CD4-positive, CD25-positive, alpha-beta regulatory T cell (primary cell): ENCODE measurements at regions not wholly inside any gene's neighbourhood (a gene's known extent, or its start where the extent isn't known, plus 50 kb on each side); places are given as distances from the start of the nearest gene placed in this dataset.

Experiments
- ATAC-seq, 2 donors: fragments of 150-1000 bp; cut with Tn5 transposase; one replicate each; pipeline ENCODE4 v1.10.0; 2021; ENCODE audit warnings: low read depth in 2 of 2, moderate number of reproducible peaks in 2 of 2, moderate library complexity in 1 of 2
- DNase-seq, 3 donors: peaks; one replicate each; pipeline versions ENCODE4 v3.0.0 to v3.0.0-alpha.2; 2012 to 2022; ENCODE audit warnings: mixed read lengths in 1 of 3
- H3K27ac ChIP-seq: one replicate; pipeline ENCODE4 v1.7.0; 2013; ENCODE audit warnings: mild to moderate bottlenecking, low read length; ENCODE audit not compliant: insufficient read depth, poor library complexity, severe bottlenecking
- H3K27me3 ChIP-seq: one replicate; pipeline ENCODE4 v1.7.0; 2013; ENCODE audit warnings: low read length; ENCODE audit not compliant: control insufficient read depth, insufficient read depth
- H3K36me3 ChIP-seq: one replicate; pipeline ENCODE4 v1.7.0; 2013; ENCODE audit warnings: mild to moderate bottlenecking, low read length, moderate library complexity; ENCODE audit not compliant: control insufficient read depth, insufficient read depth
- H3K4me1 ChIP-seq: 2 replicates; pipeline ENCODE4 v1.7.0; 2013; ENCODE audit warnings: mild to moderate bottlenecking, low read length; ENCODE audit not compliant: insufficient read depth, control insufficient read depth, poor library complexity, severe bottlenecking
- H3K4me3 ChIP-seq: one replicate; pipeline ENCODE4 v1.7.0; 2013; ENCODE audit warnings: low read depth, mild to moderate bottlenecking, low read length, moderate library complexity
- H3K9me3 ChIP-seq, 2 experiments: 1 replicate in 1 of 2; 2 replicates in 1 of 2; pipeline ENCODE4 v1.7.0; 2013; ENCODE audit warnings: low read length in 2 of 2, mild to moderate bottlenecking in 1 of 2, moderate library complexity in 1 of 2; ENCODE audit not compliant: control insufficient read depth in 2 of 2
- H3K27ac Mint-ChIP-seq, 3 donors: one replicate each; pipeline ENCODE4 v1.8.0; 2020 to 2022; ENCODE audit warnings: mild to moderate bottlenecking in 3 of 3, mixed read lengths in 3 of 3, moderate library complexity in 2 of 3
- H3K27me3 Mint-ChIP-seq: one replicate; pipeline ENCODE4 v1.8.0; 2022; ENCODE audit warnings: mild to moderate bottlenecking, mixed read lengths
- H3K36me3 Mint-ChIP-seq: one replicate; pipeline ENCODE4 v1.8.0; 2020; ENCODE audit warnings: mixed read lengths
- H3K4me1 Mint-ChIP-seq, 4 donors: one replicate each; pipeline ENCODE4 v1.8.0; 2020 to 2022; ENCODE audit warnings: mixed read lengths in 4 of 4, mild to moderate bottlenecking in 1 of 4
- H3K4me3 Mint-ChIP-seq, 4 donors: one replicate each; pipeline ENCODE4 v1.8.0; 2020 to 2022; ENCODE audit warnings: mild to moderate bottlenecking in 4 of 4, mixed read lengths in 4 of 4, moderate library complexity in 3 of 4
- H3K9me3 Mint-ChIP-seq, 7 donors: one replicate each; pipeline ENCODE4 v1.8.0; 2020 to 2022; ENCODE audit warnings: mixed read lengths in 7 of 7, mild to moderate bottlenecking in 3 of 7, moderate library complexity in 2 of 7

GRCh38 chr2:38159597-38159996, 83.6 kb upstream of the CYP1B1 start:
- no peak overlapping the region for H3K27ac Mint-ChIP-seq
- H3K4me3 ChIP-seq, result no peak overlapping the region
- no peaks in the 10 kb centered on the region for H3K4me1 ChIP-seq
- H3K9me3 Mint-ChIP-seq, result no peaks in the 10 kb centered on the region
- H3K9me3 ChIP-seq, result no peaks in the 10 kb centered on the region
- DNase-seq (peak in 1 of 3 donors; percentile 58), ATAC-seq (no peak)
- H3K27me3 Mint-ChIP-seq, result peaks cover 5% of the 10 kb centered on the region
- H3K4me3 Mint-ChIP-seq, result no peak overlapping the region
- no peaks in the 10 kb centered on the region for H3K4me1 Mint-ChIP-seq
- H3K27ac ChIP-seq, result no peak overlapping the region
- no peaks in the 10 kb centered on the region for H3K36me3 ChIP-seq
- H3K36me3 Mint-ChIP-seq, result no peaks in the 10 kb centered on the region
- H3K27me3 ChIP-seq, result peaks cover 5% of the 10 kb centered on the region

GRCh38 chr2:38159191-38159590, 83.2 kb upstream of the CYP1B1 start:
- Mint-ChIP-seq H3K36me3 (no peaks in the 10 kb centered on the region), H3K4me1 (no peaks in the 10 kb centered on the region), H3K4me3 (no peak overlapping the region), H3K27me3 (peaks cover 6% of the 10 kb centered on the region), H3K9me3 (no peaks in the 10 kb centered on the region), H3K27ac (no peak overlapping the region)
- Histone ChIP-seq H3K27me3 (peaks cover 5% of the 10 kb centered on the region), H3K36me3 (no peaks in the 10 kb centered on the region), H3K4me1 (no peaks in the 10 kb centered on the region), H3K9me3 (no peaks in the 10 kb centered on the region), H3K27ac (no peak overlapping the region), H3K4me3 (no peak overlapping the region)
- ATAC-seq (no peak), DNase-seq (no peak)

- no peak overlapping the region for H3K4me3 ChIP-seq
- peaks cover 5% of the 10 kb centered on the region for H3K27me3 ChIP-seq
- Mint-ChIP-seq H3K27me3 (peaks cover 6% of the 10 kb centered on the region), H3K4me3 (no peak overlapping the region), H3K9me3 (no peaks in the 10 kb centered on the region), H3K36me3 (no peaks in the 10 kb centered on the region), H3K4me1 (no peaks in the 10 kb centered on the region), H3K27ac (no peak overlapping the region)
- H3K36me3 ChIP-seq, result no peaks in the 10 kb centered on the region
- no peaks in the 10 kb centered on the region for H3K9me3 ChIP-seq
- H3K27ac ChIP-seq, result no peak overlapping the region
- ATAC-seq (no peak), DNase-seq (no peak)
- no peaks in the 10 kb centered on the region for H3K4me1 ChIP-seq
These were observed 82.6 kb upstream of the CYP1B1 start for GRCh38 chr2:38158378-38159118.

- Mint-ChIP-seq H3K9me3 (peaks cover 0 to 2% (median 0%) of the 10 kb centered on the region in 7 donors), H3K27ac (no peak overlapping the region), H3K4me3 (no peak overlapping the region), H3K4me1 (no peaks in the 10 kb centered on the region), H3K27me3 (peaks cover 6% of the 10 kb centered on the region), H3K36me3 (no peaks in the 10 kb centered on the region)
- no peaks in the 10 kb centered on the region for H3K9me3 ChIP-seq
- no peaks in the 10 kb centered on the region for H3K4me1 ChIP-seq
- ATAC-seq (no peak), DNase-seq (no peak)
- H3K36me3 ChIP-seq, result no peaks in the 10 kb centered on the region
- H3K4me3 ChIP-seq, result no peak overlapping the region
- H3K27ac ChIP-seq, result no peak overlapping the region
- H3K27me3 ChIP-seq, result peaks cover 3% of the 10 kb centered on the region
These were observed 80.5 kb upstream of the CYP1B1 start for GRCh38 chr2:38156436-38156835.

- peaks cover 6% of the 10 kb centered on the region for H3K27me3 Mint-ChIP-seq
- Histone ChIP-seq H3K4me1 (no peaks in the 10 kb centered on the region), H3K36me3 (no peaks in the 10 kb centered on the region), H3K9me3 (no peaks in the 10 kb centered on the region), H3K27me3 (peaks cover 2% of the 10 kb centered on the region), H3K4me3 (no peak overlapping the region), H3K27ac (no peak overlapping the region)
- H3K4me3 Mint-ChIP-seq, result no peak overlapping the region
- no peak for ATAC-seq
- DNase-seq, result no peak
- no peaks in the 10 kb centered on the region for H3K36me3 Mint-ChIP-seq
- no peak overlapping the region for H3K27ac Mint-ChIP-seq
- H3K9me3 Mint-ChIP-seq, result peaks cover 0 to 2% (median 0%) of the 10 kb centered on the region in 7 donors
- no peaks in the 10 kb centered on the region for H3K4me1 Mint-ChIP-seq
These were observed 79.1 kb upstream of the CYP1B1 start for GRCh38 chr2:38155015-38155414.

GRCh38 chr2:38154395-38154794, 78.4 kb upstream of the CYP1B1 start:
- Histone ChIP-seq H3K4me3 (no peak overlapping the region), H3K4me1 (no peaks in the 10 kb centered on the region), H3K27me3 (peaks cover 2% of the 10 kb centered on the region), H3K36me3 (no peaks in the 10 kb centered on the region), H3K27ac (no peak overlapping the region), H3K9me3 (no peaks in the 10 kb centered on the region)
- peaks cover 0 to 2% (median 0%) of the 10 kb centered on the region in 7 donors for H3K9me3 Mint-ChIP-seq
- DNase-seq (no peak), ATAC-seq (no peak)
- no peaks in the 10 kb centered on the region for H3K4me1 Mint-ChIP-seq
- no peak overlapping the region for H3K4me3 Mint-ChIP-seq
- H3K27me3 Mint-ChIP-seq, result peaks cover 6% of the 10 kb centered on the region
- no peaks in the 10 kb centered on the region for H3K36me3 Mint-ChIP-seq
- no peak overlapping the region for H3K27ac Mint-ChIP-seq

GRCh38 chr2:38153476-38154135, 77.7 kb upstream of the CYP1B1 start:
- DNase-seq (no peak), ATAC-seq (no peak)
- Mint-ChIP-seq H3K27ac (peak overlapping the region in 1 of 3 donors; percentile 6), H3K4me3 (no peak overlapping the region), H3K27me3 (peaks cover 6% of the 10 kb centered on the region), H3K4me1 (no peaks in the 10 kb centered on the region), H3K9me3 (peaks cover 0 to 2% (median 0%) of the 10 kb centered on the region in 7 donors), H3K36me3 (no peaks in the 10 kb centered on the region)
- H3K4me1 ChIP-seq, result no peaks in the 10 kb centered on the region
- no peaks in the 10 kb centered on the region for H3K36me3 ChIP-seq
- no peaks in the 10 kb centered on the region for H3K9me3 ChIP-seq
- H3K27ac ChIP-seq, result no peak overlapping the region
- H3K4me3 ChIP-seq, result no peak overlapping the region
- H3K27me3 ChIP-seq, result peaks cover 2% of the 10 kb centered on the region

GRCh38 chr2:38152913-38153312, 77.0 kb upstream of the CYP1B1 start:
- H3K27me3 ChIP-seq, result peaks cover 2% of the 10 kb centered on the region
- no peak overlapping the region for H3K27ac Mint-ChIP-seq
- peaks cover 6% of the 10 kb centered on the region for H3K27me3 Mint-ChIP-seq
- DNase-seq (no peak), ATAC-seq (no peak)
- H3K9me3 ChIP-seq, result no peaks in the 10 kb centered on the region
- H3K4me3 Mint-ChIP-seq, result no peak overlapping the region
- H3K36me3 Mint-ChIP-seq, result no peaks in the 10 kb centered on the region
- no peaks in the 10 kb centered on the region for H3K36me3 ChIP-seq
- no peak overlapping the region for H3K27ac ChIP-seq
- peaks cover 0 to 2% (median 0%) of the 10 kb centered on the region in 7 donors for H3K9me3 Mint-ChIP-seq
- H3K4me1 ChIP-seq, result no peaks in the 10 kb centered on the region
- no peak overlapping the region for H3K4me3 ChIP-seq
- no peaks in the 10 kb centered on the region for H3K4me1 Mint-ChIP-seq
